BE2C (cell line): ENCODE measurements at regions not wholly inside any gene's neighbourhood (a gene's known extent, or its start where the extent isn't known, plus 50 kb on each side); places are given as distances from the start of the nearest gene placed in this dataset.

Source experiments
- DNase-seq: peaks from one replicate; pipeline ENCODE4 v3.0.0-alpha.2; 2020
- H3K27me3 ChIP-seq: fragments of 250-450 bp; sonication (Bioruptor Pico); 2 replicates; pipeline ENCODE4 v1.5.1; 2020; ENCODE audit warnings: mild to moderate bottlenecking
- H3K36me3 ChIP-seq: fragments of 250-450 bp; sonication (Bioruptor Pico); 2 replicates; pipeline ENCODE4 v1.5.1; 2020; ENCODE audit warnings: mild to moderate bottlenecking
- H3K4me1 ChIP-seq: fragments of 250-450 bp; sonication (Bioruptor Pico); 2 replicates; pipeline ENCODE4 v1.5.1; 2020
- H3K4me3 ChIP-seq: 2 replicates; pipeline ENCODE4 v1.5.1; 2011; ENCODE audit warnings: low read depth, low read length
- H3K9me3 ChIP-seq: fragments of 250-450 bp; sonication (Bioruptor Pico); 2 replicates; pipeline ENCODE4 v1.5.1; 2020
- CTCF ChIP-seq: IDR thresholded peaks from 2 replicates; pipeline ENCODE4 v1.5.1; 2012; ENCODE audit warnings: mild to moderate bottlenecking, low read depth, low read length

- no peak for TF ChIP-seq CTCF
- no peaks in the 10 kb centered on the region for H3K27me3 ChIP-seq
- no peak overlapping the region for H3K4me3 ChIP-seq
- H3K36me3 ChIP-seq: no peaks in the 10 kb centered on the region
- no peak for DNase-seq
- no peaks in the 10 kb centered on the region for H3K9me3 ChIP-seq
- H3K4me1 ChIP-seq: no peaks in the 10 kb centered on the region
These were observed 1332.5 kb upstream of the CDH9 start for GRCh38 chr5:28370896-28371295.

GRCh38 chr5:28369418-28369817 is 1331.0 kb upstream of the CDH9 start:
- Histone ChIP-seq H3K27me3 (no peaks in the 10 kb centered on the region), H3K4me3 (no peak overlapping the region), H3K9me3 (no peaks in the 10 kb centered on the region), H3K36me3 (no peaks in the 10 kb centered on the region), H3K4me1 (peaks cover 3% of the 10 kb centered on the region; the same call in 1 of the 2 replicates)
- no peak for DNase-seq
- TF ChIP-seq CTCF: no peak

GRCh38 chr5:28355831-28356230 is 1317.4 kb upstream of the CDH9 start:
- no peaks in the 10 kb centered on the region for H3K4me1 ChIP-seq
- no peaks in the 10 kb centered on the region for H3K27me3 ChIP-seq
- H3K36me3 ChIP-seq: no peaks in the 10 kb centered on the region
- DNase-seq: no peak
- no peak overlapping the region for H3K4me3 ChIP-seq
- H3K9me3 ChIP-seq: no peaks in the 10 kb centered on the region
- no peak for TF ChIP-seq CTCF

GRCh38 chr5:28346696-28347095 is 1308.3 kb upstream of the CDH9 start:
- Histone ChIP-seq H3K9me3 (no peaks in the 10 kb centered on the region; the same call in 1 of the 2 replicates), H3K36me3 (no peaks in the 10 kb centered on the region), H3K27me3 (no peaks in the 10 kb centered on the region), H3K4me1 (no peaks in the 10 kb centered on the region), H3K4me3 (no peak overlapping the region)
- DNase-seq: no peak
- TF ChIP-seq CTCF: no peak

- TF ChIP-seq CTCF: peak; percentile 80
- Histone ChIP-seq H3K9me3 (no peaks in the 10 kb centered on the region; the same call in 1 of the 2 replicates), H3K4me3 (no peak overlapping the region), H3K4me1 (no peaks in the 10 kb centered on the region), H3K27me3 (no peaks in the 10 kb centered on the region), H3K36me3 (no peaks in the 10 kb centered on the region)
- DNase-seq: peak; percentile 15
These were observed 1306.5 kb upstream of the CDH9 start for GRCh38 chr5:28344836-28345433.

GRCh38 chr5:28329176-28329575 is 1290.8 kb upstream of the CDH9 start:
- DNase-seq: no peak
- Histone ChIP-seq H3K9me3 (no peaks in the 10 kb centered on the region; the same call in 1 of the 2 replicates), H3K4me1 (no peaks in the 10 kb centered on the region), H3K27me3 (no peaks in the 10 kb centered on the region), H3K4me3 (no peak overlapping the region), H3K36me3 (no peaks in the 10 kb centered on the region)
- no peak for TF ChIP-seq CTCF
